ENCODE measurements at regions not wholly inside any gene's neighbourhood (a gene's known extent, or its start where the extent isn't known, plus 50 kb on each side); places are given as distances from the start of the nearest gene placed in this dataset.

- Histone ChIP-seq H3K36me3 (ENCODE audit: control insufficient read depth, insufficient read depth, low read length) (no peaks in the 10 kb centered on the region), H3K27me3 (ENCODE audit: control insufficient read depth, insufficient read depth, low read length) (no peaks in the 10 kb centered on the region), H3K27ac (ENCODE audit: insufficient read depth, low read length) (no peak overlapping the region), H3K9me1 (ENCODE audit: insufficient read depth, low read length) (no peaks in the 10 kb centered on the region), H3K4ac (ENCODE audit: low read depth, low read length) (no peak overlapping the region), H3K9me3 (ENCODE audit: control insufficient read depth, insufficient read depth, low read length) (0 out of 2 replicates have a peak, but pooled peaks cover 2% of the 10 kb centered on the region), H3K4me2 (ENCODE audit: low read depth, low read length) (no peak overlapping the region), H3K4me1 (ENCODE audit: control insufficient read depth, insufficient read depth, low read length) (no peaks in the 10 kb centered on the region), H2AK5ac (ENCODE audit: low read depth, low read length) (no peak overlapping the region), H2BK20ac (ENCODE audit: low read depth, low read length) (no peak overlapping the region), H2AK9ac (replicated peaks; ENCODE audit: low read depth, low read length, poor library complexity) (no peak overlapping the region), H2AFZ (replicated peaks; ENCODE audit: low read length, poor library complexity) (no peak overlapping the region), H3K9ac (ENCODE audit: low read depth, low read length) (no peak overlapping the region), H2BK15ac (ENCODE audit: low read depth, low read length) (no peak overlapping the region), H3K4me3 (ENCODE audit: insufficient read depth, low read depth, low read length) (no peak overlapping the region), H4K91ac (ENCODE audit: insufficient read depth, low read depth, low read length) (no peak overlapping the region), H4K20me1 (ENCODE audit: insufficient read depth, low read length) (no peaks in the 10 kb centered on the region), H3K23ac (ENCODE audit: low read depth, low read length) (no peak overlapping the region), H3K56ac (ENCODE audit: extremely low read depth, insufficient read depth, low read length) (no peak overlapping the region), H3K79me1 (ENCODE audit: low read depth in 1 of 2, low read length in 2 of 2) (no peaks in the 10 kb centered on the region), H4K8ac (ENCODE audit: low read depth in 2 of 2, low read length in 2 of 2) (no peak overlapping the region), H3K14ac (replicated peaks; ENCODE audit: low read depth, low read length) (no peak overlapping the region), H2BK120ac (ENCODE audit: low read depth, low read length) (no peak overlapping the region), H2BK5ac (ENCODE audit: low read depth, low read length, poor library complexity, severe bottlenecking) (no peak overlapping the region), H4K5ac (ENCODE audit: low read depth, low read length) (no peak overlapping the region), H3K18ac (ENCODE audit: low read depth, low read length) (no peak overlapping the region)
- ATAC-seq (ENCODE audit: low read depth) (no peak), DNase-seq (no peak)
- no TSS peak for BruUV-seq (replicated peaks)
- ChIA-PET POLR2A (ENCODE audit: unreplicated experiment) (no interaction called here), CTCF (no interaction called here)
- dilution Hi-C loops (cut with HindIII; ENCODE audit: low sequenced_read_pairs, unreplicated experiment) (no loop called here), intact Hi-C loops (cut with micrococcal nuclease) (no loop called here), in situ Hi-C loops (cut with MboI; ENCODE audit: low sequenced_read_pairs) (no loop called here)
- TF ChIP-seq RCOR1 (IDR thresholded peaks at IDR 0.05; ENCODE audit: insufficient replicate concordance, low read length) (no peak), CTCF (conservative IDR thresholded peaks at IDR 0.05; ENCODE audit: low read depth, low read length) (no peak), RFX5 (IDR thresholded peaks at IDR 0.05; ENCODE audit: low read depth, low read length) (no peak), MAZ (IDR thresholded peaks at IDR 0.05; ENCODE audit: borderline replicate concordance, low read depth, low read length) (no peak), BHLHE40 (IDR thresholded peaks at IDR 0.05; ENCODE audit: low read depth, low read length) (no peak), MAFK (IDR thresholded peaks at IDR 0.05; ENCODE audit: low read depth, low read length) (no peak), CHD1 (IDR thresholded peaks at IDR 0.05; ENCODE audit: low read depth, low read length) (no peak), SMC3 (IDR thresholded peaks at IDR 0.05; ENCODE audit: low read depth, low read length) (no peak), NFE2L2 (IDR thresholded peaks at IDR 0.05; ENCODE audit: low read depth, low read length) (no peak), USF2 (IDR thresholded peaks at IDR 0.05; ENCODE audit: low read depth, low read length) (no peak), CEBPB (IDR thresholded peaks at IDR 0.05; ENCODE audit: low read depth, low read length) (no peak), POLR2A (IDR thresholded peaks at IDR 0.05; ENCODE audit: low read depth, low read length) (no peak), FOS (IDR thresholded peaks at IDR 0.05; ENCODE audit: low read depth, low read length) (no peak), RAD21 (IDR thresholded peaks at IDR 0.05; ENCODE audit: low read length) (no peak), MXI1 (IDR thresholded peaks at IDR 0.05; ENCODE audit: borderline replicate concordance, low read depth, low read length) (no peak), ELK1 (IDR thresholded peaks at IDR 0.05; ENCODE audit: borderline replicate concordance, low read depth, low read length) (no peak)
- 78% methylated on average over 2 of the region's 4 CpGs; no CpG with 5 or more reads in 1 of the 2 experiments for WGBS, 2 experiments (ENCODE audit: extremely low coverage in 2 of 2, insufficient read length in 1 of 2)
Observed at GRCh38 chr15:29383367-29383766, 113.7 kb upstream of the NSMCE3 start.
